HepG2 (cell line): ENCODE measurements at regions not wholly inside any gene's neighbourhood (a gene's known extent, or its start where the extent isn't known, plus 50 kb on each side); places are given as distances from the start of the nearest gene placed in this dataset.

Experiments used
- ATAC-seq: fragments of 200-7000 bp; cut with Tn5 transposase; 3 replicates; pipeline ENCODE4 v1.9.1; 2020; ENCODE audit warnings: mild to moderate bottlenecking, moderate library complexity
- BruUV-seq: library from RNA; stranded (reverse); fragments of 400-500 nt; replicated peaks from 2 replicates; lab custom pipeline; 2021; lab: Mats Ljungman, UMichigan
- CTCF ChIA-PET: fragments of 300-600 bp; formaldehyde crosslinking; extraction: SDS; loops from one replicate; lab custom pipeline; 2021; ENCODE audit warnings: low total read pairs, inconsistent platforms, low intra/inter-chr PET ratio; lab: Yijun Ruan, JAX
- POLR2A ChIA-PET: fragments of 350-600 bp; sonication (Branson Sonifier 250); formaldehyde crosslinking; loops from one replicate; lab custom pipeline; 2020; ENCODE audit warnings: antibody characterized with exemption, inconsistent platforms; lab: Yijun Ruan, JAX
- DNase-seq: peaks from one replicate; pipeline ENCODE4 v3.0.0-alpha.2; 2015; ENCODE audit warnings: low spot score
- FAIRE-seq: peaks from 3 replicates; lab custom pipeline; 2011; peaks lifted over from hg19 to GRCh38; lab: Jason Lieb, UNC
- H2AFZ ChIP-seq: one replicate; pipeline ENCODE4 v1.6.1; 2011; ENCODE audit warnings: low read length, inconsistent platforms
- H3K27ac ChIP-seq: fragments of 300-600 bp; 3 replicates; pipeline ENCODE4 v1.8.0; 2011; ENCODE audit warnings: mixed run types, mild to moderate bottlenecking, mixed read lengths, low read length, inconsistent platforms; ENCODE audit not compliant: insufficient read depth; ENCODE audit errors: extremely low read length
- H3K27me3 ChIP-seq, 2 experiments: fragments of 200-600 bp in 1 of 2; 2 replicates in 1 of 2; 3 replicates in 1 of 2; pipeline versions ENCODE4 v1.6.0 to v1.8.0; 2011; ENCODE audit warnings: low read length in 2 of 2, mild to moderate bottlenecking in 2 of 2, moderate library complexity in 2 of 2, inconsistent platforms in 1 of 2; ENCODE audit not compliant: insufficient read depth in 2 of 2, control insufficient read depth in 1 of 2
- H3K36me3 ChIP-seq, 2 experiments: fragments of 200-600 bp in 1 of 2; replicated peaks in 1 of 2; 2 replicates in 1 of 2; 3 replicates in 1 of 2; pipeline versions ENCODE4 v1.5.1 to v1.8.0; 2011; ENCODE audit warnings: low read length in 2 of 2, inconsistent platforms in 1 of 2; ENCODE audit not compliant: insufficient read depth in 2 of 2, control insufficient read depth in 1 of 2
- H3K4me1 ChIP-seq: 2 replicates; pipeline ENCODE4 v1.5.1; 2012; ENCODE audit warnings: low read length, inconsistent platforms; ENCODE audit not compliant: insufficient read depth
- H3K4me2 ChIP-seq: 2 replicates; pipeline ENCODE4 v1.6.0; 2011; ENCODE audit warnings: low read depth, low read length, inconsistent platforms
- H3K4me3 ChIP-seq, 3 experiments: fragments of 200-600 bp in 1 of 3; sonication (generic), shearing (Covaris generic) in 1 of 3; replicated peaks in 1 of 3; 2 replicates each; pipeline ENCODE4 v1.5.1; 2011 to 2016; ENCODE audit warnings: low read length in 3 of 3, inconsistent platforms in 2 of 3, low read depth in 2 of 3, mild to moderate bottlenecking in 2 of 3, control low read depth in 1 of 3, mixed read lengths in 1 of 3; ENCODE audit not compliant: insufficient read depth in 1 of 3
- H3K79me2 ChIP-seq: one replicate; pipeline ENCODE4 v1.6.1; 2011; ENCODE audit warnings: low read length, inconsistent platforms; ENCODE audit not compliant: insufficient read depth
- H3K9ac ChIP-seq: 2 replicates; pipeline ENCODE4 v1.6.0; 2011; ENCODE audit warnings: mild to moderate bottlenecking, low read depth, low read length, inconsistent platforms; ENCODE audit not compliant: insufficient read depth
- H3K9me3 ChIP-seq: 2 replicates; pipeline ENCODE4 v1.5.1; 2012; ENCODE audit warnings: mild to moderate bottlenecking, low read length
- H4K20me1 ChIP-seq: 2 replicates; pipeline ENCODE4 v1.6.0; 2011; ENCODE audit warnings: inconsistent platforms, mild to moderate bottlenecking, low read length, moderate library complexity; ENCODE audit not compliant: insufficient read depth
- FOXM1 ChIP-seq: sonication (generic); formaldehyde crosslinking; IDR thresholded peaks from 2 replicates; pipeline ENCODE4 v1.5.0; 2020; ENCODE audit warnings: missing genetic modification reagents
- SAP130 ChIP-seq: IDR thresholded peaks from 2 replicates; pipeline ENCODE4 v1.6.1; 2016; ENCODE audit warnings: low read depth
- SIN3A ChIP-seq: IDR thresholded peaks from 2 replicates; pipeline ENCODE4 v1.6.1; 2011; ENCODE audit warnings: low read depth, mild to moderate bottlenecking, control low read depth, low read length, borderline replicate concordance
- SIN3B ChIP-seq: fragments of 150-350 bp; IDR thresholded peaks from 2 replicates; pipeline ENCODE4 v1.6.1; 2014; ENCODE audit warnings: low read length
- SP5 ChIP-seq: IDR thresholded peaks from 2 replicates; pipeline ENCODE4 v1.6.1; 2016; ENCODE audit warnings: low read depth, borderline replicate concordance
- SYNCRIP ChIP-seq: fragments of 200-400 bp; formaldehyde crosslinking; IDR thresholded peaks from 2 replicates; pipeline ENCODE4 v1.6.1; 2018; ENCODE audit warnings: mild to moderate bottlenecking, low read depth, low read length; ENCODE audit not compliant: insufficient read depth
- ZFP82 ChIP-seq: sonication (generic); formaldehyde crosslinking; IDR thresholded peaks from 2 replicates; pipeline ENCODE4 v1.5.1; 2020; ENCODE audit warnings: mild to moderate bottlenecking, missing genetic modification reagents, borderline replicate concordance
- ZNF17 ChIP-seq: sonication (generic); formaldehyde crosslinking; IDR thresholded peaks from 2 replicates; pipeline ENCODE4 v1.5.0; 2020; ENCODE audit warnings: mild to moderate bottlenecking, missing genetic modification reagents
- ZNF609 ChIP-seq: sonication (generic); formaldehyde crosslinking; IDR thresholded peaks from 2 replicates; pipeline ENCODE4 v1.4.0; 2020; ENCODE audit warnings: mild to moderate bottlenecking, missing genetic modification reagents, borderline replicate concordance
- ZNF614 ChIP-seq: IDR thresholded peaks from 2 replicates; pipeline ENCODE4 v1.6.1; 2018; ENCODE audit warnings: missing biosample characterization, missing genetic modification reagents, inconsistent platforms, borderline replicate concordance
- ZNF710 ChIP-seq: sonication (generic); formaldehyde crosslinking; IDR thresholded peaks from 2 replicates; pipeline ENCODE4 v1.5.0; 2020; ENCODE audit warnings: mild to moderate bottlenecking, missing genetic modification reagents, borderline replicate concordance
- ZNF782 ChIP-seq: sonication (generic); formaldehyde crosslinking; IDR thresholded peaks from 2 replicates; pipeline ENCODE4 v1.4.0; 2020; ENCODE audit warnings: missing genetic modification reagents, mild to moderate bottlenecking, borderline replicate concordance
- WGBS: methylation state at CpG from one replicate; pipeline ENCODE4 v1.1.6; 2017; ENCODE audit warnings: low lambda C conversion rate; 5-methylcytosine and 5-hydroxymethylcytosine counted together
- in situ Hi-C: cut with HindIII; loops from 2 replicates; pipeline ENCODE4 v1.10.0; 2017; ENCODE audit warnings: low pct_unique_long_range_greater_than_20kb; ENCODE audit not compliant: extremely low pct_ligation_motif_present
- intact Hi-C: fragments of 100-400 bp; cut with micrococcal nuclease; formaldehyde crosslinking; loops from one replicate; pipeline ENCODE4 v1.10.0; 2022; ENCODE audit not compliant: unreplicated experiment

GRCh38 chr2:145910416-145910815 lies 1390.5 kb upstream of the ZEB2 start:
- no TSS peak for BruUV-seq
- in situ Hi-C loops, result no loop called here
- ATAC-seq, result no peak
- Histone ChIP-seq H2AFZ (no peak overlapping the region), H3K27me3 (no peaks in the 10 kb centered on the region), H3K4me2 (no peak overlapping the region), H3K27ac (no peak overlapping the region), H3K9ac (no peak overlapping the region), H3K79me2 (no peaks in the 10 kb centered on the region), H3K36me3 (no peaks in the 10 kb centered on the region), H3K4me1 (no peaks in the 10 kb centered on the region), H3K9me3 (no peaks in the 10 kb centered on the region), H4K20me1 (no peaks in the 10 kb centered on the region), H3K4me3 (no peak overlapping the region)
- intact Hi-C loops, result no loop called here
- no peak for FAIRE-seq
- CTCF ChIA-PET, result no interaction called here
- no peak for TF ChIP-seq ZNF17 (CRISPR knock-in tag)
- no peak for TF ChIP-seq SIN3B
- no peak for TF ChIP-seq SIN3A
- no peak for TF ChIP-seq ZNF614 (CRISPR knock-in tag)
- TF ChIP-seq ZNF710 (CRISPR knock-in tag), result no peak
- TF ChIP-seq ZNF782 (CRISPR knock-in tag), result no peak
- TF ChIP-seq SAP130 (CRISPR knock-in tag), result no peak
- no peak for TF ChIP-seq SYNCRIP
- no peak for TF ChIP-seq ZNF609 (CRISPR knock-in tag)
- TF ChIP-seq SP5, result no peak
- TF ChIP-seq FOXM1 (CRISPR knock-in tag), result no peak
- no peak for TF ChIP-seq ZFP82
- 81% methylated on average over 4 of the region's 4 CpGs for WGBS
- DNase-seq, result no peak
- POLR2A ChIA-PET, result interaction anchor here (0.6 kb wide), 1 partner anchor 1802 kb away, joined by 3 read pairs; no protein-coding TSS in a partner anchor
